Gastrocnemius medialis (tissue), 4 donors: ENCODE measurements at regions not wholly inside any gene's neighbourhood (a gene's known extent, or its start where the extent isn't known, plus 50 kb on each side); places are given as distances from the start of the nearest gene placed in this dataset.

ENCODE experiments used
- POLR2A ChIP-seq, 2 donors: fragments of 450-650 bp; IDR thresholded peaks; one replicate each; pipeline ENCODE4 v1.6.1; 2017; ENCODE audit warnings: antibody characterized with exemption in 2 of 2, mild to moderate bottlenecking in 2 of 2, moderate library complexity in 2 of 2
- TF ChIP-seq, protein P1 (sequence below), 5 experiments: fragments of 450-650 bp in 3 of 5; fragments of 200-600 bp in 2 of 5; sonication (generic) in 2 of 5; IDR thresholded peaks in 4 of 5; conservative IDR thresholded peaks in 1 of 5; 1 replicate in 4 of 5; 2 replicates in 1 of 5; pipeline ENCODE4 v1.5.1; 2016 to 2019; ENCODE audit warnings: antibody characterized with exemption in 5 of 5, mild to moderate bottlenecking in 3 of 5, moderate library complexity in 3 of 5

GRCh38 chr22:47442821-47443220 is 680.4 kb downstream of the TBC1D22A start:
- TF ChIP-seq, protein P1, sequence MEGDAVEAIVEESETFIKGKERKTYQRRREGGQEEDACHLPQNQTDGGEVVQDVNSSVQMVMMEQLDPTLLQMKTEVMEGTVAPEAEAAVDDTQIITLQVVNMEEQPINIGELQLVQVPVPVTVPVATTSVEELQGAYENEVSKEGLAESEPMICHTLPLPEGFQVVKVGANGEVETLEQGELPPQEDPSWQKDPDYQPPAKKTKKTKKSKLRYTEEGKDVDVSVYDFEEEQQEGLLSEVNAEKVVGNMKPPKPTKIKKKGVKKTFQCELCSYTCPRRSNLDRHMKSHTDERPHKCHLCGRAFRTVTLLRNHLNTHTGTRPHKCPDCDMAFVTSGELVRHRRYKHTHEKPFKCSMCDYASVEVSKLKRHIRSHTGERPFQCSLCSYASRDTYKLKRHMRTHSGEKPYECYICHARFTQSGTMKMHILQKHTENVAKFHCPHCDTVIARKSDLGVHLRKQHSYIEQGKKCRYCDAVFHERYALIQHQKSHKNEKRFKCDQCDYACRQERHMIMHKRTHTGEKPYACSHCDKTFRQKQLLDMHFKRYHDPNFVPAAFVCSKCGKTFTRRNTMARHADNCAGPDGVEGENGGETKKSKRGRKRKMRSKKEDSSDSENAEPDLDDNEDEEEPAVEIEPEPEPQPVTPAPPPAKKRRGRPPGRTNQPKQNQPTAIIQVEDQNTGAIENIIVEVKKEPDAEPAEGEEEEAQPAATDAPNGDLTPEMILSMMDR (IDR thresholded peaks at IDR 0.05 in 4 of 5, conservative IDR thresholded peaks at IDR 0.05 in 1 of 5) = no peak
- no peak for TF ChIP-seq POLR2A (IDR thresholded peaks at IDR 0.05)
